ENCODE measurements at regions not wholly inside any gene's neighbourhood (a gene's known extent, or its start where the extent isn't known, plus 50 kb on each side); places are given as distances from the start of the nearest gene placed in this dataset.

- no peak for DNase-seq (ENCODE audit: low read depth, low spot score)
- no peak for ATAC-seq
- CTCF ChIA-PET: no interaction called here
- in situ Hi-C loops (cut with HindIII; ENCODE audit: low pct_unique_long_range_greater_than_20kb, low sequenced_read_pairs) (no loop called here), intact Hi-C loops (cut with micrococcal nuclease; ENCODE audit: unreplicated experiment) (no loop called here)
- POLR2A ChIA-PET: no interaction called here
- H3K27ac ChIP-seq (ENCODE audit: low read length): no peak overlapping the region
- no peaks in the 10 kb centered on the region for H3K4me1 ChIP-seq (ENCODE audit: control insufficient read depth, insufficient read depth, low read length)
- BruUV-seq (replicated peaks): no TSS peak
- H3K36me3 ChIP-seq (ENCODE audit: control insufficient read depth, insufficient read depth, low read length): no peaks in the 10 kb centered on the region
- H3K9me3 ChIP-seq (ENCODE audit: control insufficient read depth, insufficient read depth, low read depth, low read length): no peaks in the 10 kb centered on the region
- no peaks in the 10 kb centered on the region for H3K27me3 ChIP-seq (ENCODE audit: control insufficient read depth, insufficient read depth, low read length)
- no peak for TF ChIP-seq REST (IDR thresholded peaks at IDR 0.05; ENCODE audit: insufficient read depth in 1 of 2, low read depth in 2 of 2, low read length in 1 of 2)
- no peak for TF ChIP-seq CTCF (IDR thresholded peaks at IDR 0.05)
- no peak for TF ChIP-seq SIN3A (IDR thresholded peaks at IDR 0.05; ENCODE audit: borderline replicate concordance, insufficient read depth, low read depth, low read length)
- no peak for TF ChIP-seq POLR2AphosphoS5 (IDR thresholded peaks at IDR 0.05; ENCODE audit: low read depth, low read length)
- TF ChIP-seq TCF7L2 (IDR thresholded peaks at IDR 0.05; ENCODE audit: low read depth, low read length): no peak
- no peak overlapping the region for H3K4me3 ChIP-seq (ENCODE audit: low read depth in 2 of 2, low read length in 2 of 2)
Measured at GRCh38 chr4:162684371-162684700, 482.4 kb downstream of the NAF1 start.

- intact Hi-C loops (cut with micrococcal nuclease; ENCODE audit: unreplicated experiment) (no loop called here), in situ Hi-C loops (cut with HindIII; ENCODE audit: low pct_unique_long_range_greater_than_20kb, low sequenced_read_pairs) (no loop called here)
- no peak overlapping the region for H3K27ac ChIP-seq (ENCODE audit: low read length)
- H3K36me3 ChIP-seq (ENCODE audit: control insufficient read depth, insufficient read depth, low read length): no peaks in the 10 kb centered on the region
- no peak for TF ChIP-seq POLR2AphosphoS5 (IDR thresholded peaks at IDR 0.05; ENCODE audit: low read depth, low read length)
- no peak for TF ChIP-seq REST (IDR thresholded peaks at IDR 0.05; ENCODE audit: insufficient read depth in 1 of 2, low read depth in 2 of 2, low read length in 1 of 2)
- TF ChIP-seq TCF7L2 (IDR thresholded peaks at IDR 0.05; ENCODE audit: low read depth, low read length): no peak
- TF ChIP-seq SIN3A (IDR thresholded peaks at IDR 0.05; ENCODE audit: borderline replicate concordance, insufficient read depth, low read depth, low read length): no peak
- TF ChIP-seq CTCF (IDR thresholded peaks at IDR 0.05): no peak
- H3K4me3 ChIP-seq (ENCODE audit: low read depth in 2 of 2, low read length in 2 of 2): no peak overlapping the region
- DNase-seq (ENCODE audit: low read depth, low spot score) (peak; percentile 43), ATAC-seq (no peak)
- H3K27me3 ChIP-seq (ENCODE audit: control insufficient read depth, insufficient read depth, low read length): no peaks in the 10 kb centered on the region
- BruUV-seq (replicated peaks): no TSS peak
- POLR2A ChIA-PET: no interaction called here
- H3K9me3 ChIP-seq (ENCODE audit: control insufficient read depth, insufficient read depth, low read depth, low read length): no peaks in the 10 kb centered on the region
- CTCF ChIA-PET: no interaction called here
- H3K4me1 ChIP-seq (ENCODE audit: control insufficient read depth, insufficient read depth, low read length): no peaks in the 10 kb centered on the region
Measured at GRCh38 chr4:162683659-162684370, 482.9 kb downstream of the NAF1 start.

Data from Panc1 (cell line).